A673 (cell line): ENCODE measurements at regions not wholly inside any gene's neighbourhood (a gene's known extent, or its start where the extent isn't known, plus 50 kb on each side); places are given as distances from the start of the nearest gene placed in this dataset.

Source experiments
- BruUV-seq: library from RNA; stranded (reverse); fragments of 400-500 nt; replicated peaks from 2 replicates; lab custom pipeline; 2021; lab: Mats Ljungman, UMichigan
- CTCF ChIA-PET: fragments of 300-600 bp; sonication (Branson Sonifier 250); formaldehyde crosslinking; loops from one replicate; lab custom pipeline; 2022; ENCODE audit warnings: antibody characterized with exemption; lab: Charles Lee
- POLR2A ChIA-PET: fragments of 300-600 bp; sonication (Branson Sonifier 250); formaldehyde crosslinking; loops from one replicate; lab custom pipeline; 2022; ENCODE audit warnings: antibody characterized with exemption; ENCODE audit not compliant: low non-redundant PET; lab: Charles Lee
- DNase-seq: peaks from one replicate; pipeline ENCODE4 v3.0.0-alpha.2; 2015; ENCODE audit warnings: low spot score
- H3K27ac ChIP-seq: fragments of 200-600 bp; sonication (generic); 2 replicates; pipeline ENCODE4 v1.5.1; 2016; ENCODE audit warnings: mixed run types, low read depth, mild to moderate bottlenecking, mixed read lengths, antibody characterized with exemption, low read length; ENCODE audit not compliant: poor library complexity, severe bottlenecking
- H3K27me3 ChIP-seq: fragments of 200-600 bp; sonication (generic); replicated peaks from 2 replicates; pipeline ENCODE4 v1.6.1; 2017; ENCODE audit warnings: mixed run types, low read depth, mild to moderate bottlenecking, mixed read lengths, antibody characterized with exemption, low read length; ENCODE audit not compliant: insufficient read depth, poor library complexity
- H3K36me3 ChIP-seq: fragments of 200-600 bp; sonication (generic); 2 replicates; pipeline ENCODE4 v1.6.1; 2016; ENCODE audit warnings: mixed run types, mild to moderate bottlenecking, mixed read lengths, antibody characterized with exemption, low read length; ENCODE audit not compliant: insufficient read depth, poor library complexity, severe bottlenecking
- H3K4me1 ChIP-seq: fragments of 200-600 bp; sonication (generic); 2 replicates; pipeline ENCODE4 v1.6.1; 2017; ENCODE audit warnings: mixed run types, mild to moderate bottlenecking, mixed read lengths, antibody characterized with exemption, low read length; ENCODE audit not compliant: insufficient read depth, poor library complexity, severe bottlenecking
- H3K4me3 ChIP-seq: fragments of 200-600 bp; sonication (generic); 2 replicates; pipeline ENCODE4 v1.5.1; 2016; ENCODE audit warnings: low read depth, mixed run types, mild to moderate bottlenecking, mixed read lengths, low read length; ENCODE audit not compliant: poor library complexity, severe bottlenecking
- H3K9me3 ChIP-seq: fragments of 200-600 bp; sonication (generic); 2 replicates; pipeline ENCODE4 v1.6.1; 2016; ENCODE audit warnings: mixed run types, low read depth, mild to moderate bottlenecking, mixed read lengths, antibody characterized with exemption, low read length; ENCODE audit not compliant: poor library complexity, severe bottlenecking
- EZH2 ChIP-seq: fragments of 200-600 bp; sonication (generic); IDR thresholded peaks from 2 replicates; pipeline ENCODE4 v1.6.1; 2017; ENCODE audit warnings: borderline replicate concordance, low read depth, mild to moderate bottlenecking, mixed read lengths, antibody characterized with exemption, low read length; ENCODE audit not compliant: poor library complexity, severe bottlenecking
- intact Hi-C: fragments of 100-400 bp; cut with micrococcal nuclease; formaldehyde crosslinking; loops from one replicate; pipeline ENCODE4 v1.10.0; 2022; ENCODE audit not compliant: unreplicated experiment
- TF ChIP-seq, protein P1 (sequence below): fragments of 300-800, 200-600 bp; sonication (generic); conservative IDR thresholded peaks from 2 replicates; pipeline ENCODE4 v1.5.1; 2017; ENCODE audit warnings: low read depth, mild to moderate bottlenecking, antibody characterized with exemption, low read length, moderate library complexity, mixed read lengths

DNA sequence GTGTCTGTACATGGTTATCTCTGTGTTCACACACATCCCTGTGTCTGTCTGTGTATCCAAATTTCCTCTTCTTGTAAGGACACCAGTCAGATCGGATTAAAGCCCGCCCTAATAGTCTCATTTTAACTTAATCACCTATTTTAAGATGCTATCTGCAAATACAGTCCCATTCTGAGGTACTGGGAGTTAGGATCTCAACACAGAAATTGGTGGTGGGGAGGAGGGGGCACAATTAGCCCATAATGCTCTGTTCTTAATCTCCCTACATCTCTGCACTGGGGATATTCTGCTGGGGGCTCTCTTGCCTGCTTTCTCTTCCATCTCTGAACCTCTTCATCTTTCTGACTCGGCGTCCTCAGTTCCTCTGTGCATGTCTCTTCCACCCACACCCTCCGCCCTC, 320.7 kb downstream of the CDC5L start:
- Histone ChIP-seq H3K36me3 (no peaks in the 10 kb centered on the region), H3K4me1 (peaks cover 3% of the 10 kb centered on the region), H3K4me3 (no peak overlapping the region), H3K27me3 (no peaks in the 10 kb centered on the region), H3K9me3 (no peaks in the 10 kb centered on the region), H3K27ac (no peak overlapping the region)
- CTCF ChIA-PET: no interaction called here
- BruUV-seq: no TSS peak
- DNase-seq: no peak
- TF ChIP-seq EZH2: no peak
- POLR2A ChIA-PET: no interaction called here
- intact Hi-C loops: no loop called here

DNA sequence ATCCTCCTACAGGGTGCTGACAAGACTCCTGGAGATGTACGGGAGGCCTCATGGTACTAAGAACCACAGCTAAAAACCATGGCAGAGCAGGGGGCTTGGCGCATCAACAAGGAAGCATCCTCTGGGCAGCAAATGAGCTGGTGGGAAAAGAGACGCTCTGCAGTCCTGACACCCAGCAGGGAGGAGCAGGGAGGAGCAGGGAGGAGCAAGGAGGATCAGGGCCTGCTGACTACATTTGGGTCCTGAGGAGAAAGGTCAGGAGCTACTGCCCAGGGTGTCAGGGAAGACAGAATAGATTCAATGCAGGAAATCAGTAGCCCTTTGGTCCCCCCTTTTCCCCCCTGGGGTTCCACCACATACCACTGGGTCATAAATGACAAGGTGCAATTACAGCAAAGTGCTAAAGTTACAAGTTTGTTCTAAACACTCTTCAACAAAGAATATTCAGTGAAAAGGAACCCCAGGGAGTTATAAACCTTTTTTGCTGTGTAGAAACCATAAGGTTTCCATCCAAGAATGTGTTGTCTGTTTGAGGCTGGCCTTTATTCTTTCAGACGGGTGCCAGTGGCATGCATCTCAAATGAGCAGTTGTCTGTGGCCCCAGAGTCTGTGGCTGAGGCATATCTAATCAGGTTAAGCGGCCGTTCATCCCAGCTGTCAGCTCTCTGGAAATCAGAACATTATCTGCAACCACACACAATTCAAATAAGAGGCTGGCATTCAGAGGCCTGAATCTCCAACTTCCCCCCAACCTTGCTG, 325.0 kb downstream of the CDC5L start:
- no peak for TF ChIP-seq EZH2
- TF ChIP-seq, protein P1, sequence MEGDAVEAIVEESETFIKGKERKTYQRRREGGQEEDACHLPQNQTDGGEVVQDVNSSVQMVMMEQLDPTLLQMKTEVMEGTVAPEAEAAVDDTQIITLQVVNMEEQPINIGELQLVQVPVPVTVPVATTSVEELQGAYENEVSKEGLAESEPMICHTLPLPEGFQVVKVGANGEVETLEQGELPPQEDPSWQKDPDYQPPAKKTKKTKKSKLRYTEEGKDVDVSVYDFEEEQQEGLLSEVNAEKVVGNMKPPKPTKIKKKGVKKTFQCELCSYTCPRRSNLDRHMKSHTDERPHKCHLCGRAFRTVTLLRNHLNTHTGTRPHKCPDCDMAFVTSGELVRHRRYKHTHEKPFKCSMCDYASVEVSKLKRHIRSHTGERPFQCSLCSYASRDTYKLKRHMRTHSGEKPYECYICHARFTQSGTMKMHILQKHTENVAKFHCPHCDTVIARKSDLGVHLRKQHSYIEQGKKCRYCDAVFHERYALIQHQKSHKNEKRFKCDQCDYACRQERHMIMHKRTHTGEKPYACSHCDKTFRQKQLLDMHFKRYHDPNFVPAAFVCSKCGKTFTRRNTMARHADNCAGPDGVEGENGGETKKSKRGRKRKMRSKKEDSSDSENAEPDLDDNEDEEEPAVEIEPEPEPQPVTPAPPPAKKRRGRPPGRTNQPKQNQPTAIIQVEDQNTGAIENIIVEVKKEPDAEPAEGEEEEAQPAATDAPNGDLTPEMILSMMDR: no peak
- no TSS peak for BruUV-seq
- Histone ChIP-seq H3K27ac (no peak overlapping the region), H3K4me1 (peaks cover 5% of the 10 kb centered on the region), H3K36me3 (no peaks in the 10 kb centered on the region), H3K9me3 (no peaks in the 10 kb centered on the region), H3K27me3 (no peaks in the 10 kb centered on the region), H3K4me3 (no peak overlapping the region)
- ChIA-PET CTCF (no interaction called here), POLR2A (no interaction called here)
- intact Hi-C loops: no loop called here
- peak; percentile 65 for DNase-seq

DNA sequence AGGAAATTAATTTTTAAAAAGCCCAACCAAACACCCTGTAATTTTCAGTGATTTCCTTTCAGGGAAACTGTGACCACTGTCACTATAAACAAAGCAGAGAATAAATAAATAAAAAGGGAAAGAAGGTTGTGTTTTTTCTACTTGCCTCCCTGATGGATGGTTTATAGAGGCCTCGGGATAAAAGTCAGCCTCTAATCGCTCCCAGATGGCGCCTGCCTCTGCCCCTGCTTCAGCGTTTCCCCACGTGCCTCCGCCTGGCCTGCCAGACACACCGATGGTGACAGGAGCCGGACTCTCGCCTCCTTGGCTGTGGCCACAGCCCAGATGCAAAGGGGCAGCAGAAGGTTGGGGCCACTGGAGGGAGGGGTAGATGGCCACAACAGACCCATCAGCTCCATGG, 327.7 kb downstream of the CDC5L start:
- H3K4me3 ChIP-seq: no peak overlapping the region
- no peaks in the 10 kb centered on the region for H3K36me3 ChIP-seq
- no peak for DNase-seq
- CTCF ChIA-PET: no interaction called here
- H3K4me1 ChIP-seq: peaks cover 5% of the 10 kb centered on the region
- H3K27me3 ChIP-seq: no peaks in the 10 kb centered on the region
- intact Hi-C loops: no loop called here
- TF ChIP-seq EZH2: no peak
- TF ChIP-seq, protein P1: no peak
- H3K27ac ChIP-seq: no peak overlapping the region
- no TSS peak for BruUV-seq
- no peaks in the 10 kb centered on the region for H3K9me3 ChIP-seq
- POLR2A ChIA-PET: no interaction called here

DNA sequence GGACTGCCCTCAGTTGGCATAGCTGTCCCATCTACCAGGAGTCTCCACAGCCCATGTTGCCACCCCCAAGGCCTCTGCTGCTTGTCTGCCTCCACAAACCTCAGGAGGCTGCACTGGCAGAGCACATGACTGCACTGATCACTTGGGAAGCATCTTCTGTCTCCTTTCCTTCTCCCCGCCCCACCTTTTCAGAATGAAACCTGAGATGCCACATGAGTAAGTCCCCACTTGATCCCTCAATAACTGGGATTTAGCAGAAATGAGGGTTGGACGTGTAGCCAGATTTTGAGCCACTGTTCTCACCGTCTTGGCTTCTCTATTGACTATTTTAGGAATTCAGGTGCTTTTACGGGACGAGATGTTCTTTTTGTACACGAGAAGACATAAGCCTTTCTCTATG, 328.4 kb downstream of the CDC5L start:
- DNase-seq: no peak
- H3K27ac ChIP-seq: no peak overlapping the region
- intact Hi-C loops: no loop called here
- ChIA-PET CTCF (no interaction called here), POLR2A (no interaction called here)
- no peaks in the 10 kb centered on the region for H3K27me3 ChIP-seq
- peaks cover 5% of the 10 kb centered on the region for H3K4me1 ChIP-seq
- TF ChIP-seq EZH2: no peak
- TF ChIP-seq, protein P1: no peak
- no peaks in the 10 kb centered on the region for H3K36me3 ChIP-seq
- no peaks in the 10 kb centered on the region for H3K9me3 ChIP-seq
- no TSS peak for BruUV-seq
- no peak overlapping the region for H3K4me3 ChIP-seq
